ENCODE measurements at regions not wholly inside any gene's neighbourhood (a gene's known extent, or its start where the extent isn't known, plus 50 kb on each side); places are given as distances from the start of the nearest gene placed in this dataset.

- Histone ChIP-seq H3K9me3 (ENCODE audit: low read depth) (no peaks in the 10 kb centered on the region), H2AFZ (no peak overlapping the region), H3K4me3 (no peak overlapping the region), H3K4me2 (no peak overlapping the region), H3K27me3 (no peaks in the 10 kb centered on the region), H3K27ac (no peak overlapping the region), H3K4me1 (ENCODE audit: insufficient read depth) (peaks cover 6% of the 10 kb centered on the region), H4K20me1 (ENCODE audit: insufficient read depth, poor library complexity, severe bottlenecking) (no peaks in the 10 kb centered on the region), H3K9me2 (replicated peaks; ENCODE audit: insufficient read depth) (no peaks in the 10 kb centered on the region), H3K36me3 (replicated peaks; ENCODE audit: insufficient read depth, low read depth) (no peaks in the 10 kb centered on the region), H3K79me2 (no peaks in the 10 kb centered on the region)
- TF ChIP-seq EZH2 (IDR thresholded peaks at IDR 0.05; ENCODE audit: borderline replicate concordance): no peak
- no peak for TF ChIP-seq EZH2phosphoT487 (IDR thresholded peaks at IDR 0.05; ENCODE audit: low read depth, severe bottlenecking, unreplicated experiment)
- TF ChIP-seq, protein P1, sequence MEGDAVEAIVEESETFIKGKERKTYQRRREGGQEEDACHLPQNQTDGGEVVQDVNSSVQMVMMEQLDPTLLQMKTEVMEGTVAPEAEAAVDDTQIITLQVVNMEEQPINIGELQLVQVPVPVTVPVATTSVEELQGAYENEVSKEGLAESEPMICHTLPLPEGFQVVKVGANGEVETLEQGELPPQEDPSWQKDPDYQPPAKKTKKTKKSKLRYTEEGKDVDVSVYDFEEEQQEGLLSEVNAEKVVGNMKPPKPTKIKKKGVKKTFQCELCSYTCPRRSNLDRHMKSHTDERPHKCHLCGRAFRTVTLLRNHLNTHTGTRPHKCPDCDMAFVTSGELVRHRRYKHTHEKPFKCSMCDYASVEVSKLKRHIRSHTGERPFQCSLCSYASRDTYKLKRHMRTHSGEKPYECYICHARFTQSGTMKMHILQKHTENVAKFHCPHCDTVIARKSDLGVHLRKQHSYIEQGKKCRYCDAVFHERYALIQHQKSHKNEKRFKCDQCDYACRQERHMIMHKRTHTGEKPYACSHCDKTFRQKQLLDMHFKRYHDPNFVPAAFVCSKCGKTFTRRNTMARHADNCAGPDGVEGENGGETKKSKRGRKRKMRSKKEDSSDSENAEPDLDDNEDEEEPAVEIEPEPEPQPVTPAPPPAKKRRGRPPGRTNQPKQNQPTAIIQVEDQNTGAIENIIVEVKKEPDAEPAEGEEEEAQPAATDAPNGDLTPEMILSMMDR (IDR thresholded peaks at IDR 0.05; ENCODE audit: poor library complexity): no peak
- WGBS (ENCODE audit: low lambda C conversion rate, missing lambda C conversion rate): 97% methylated on average over 1 of the region's 1 CpG
- DNase-seq (ENCODE audit: low spot score): no peak
Measured at GRCh38 chr2:217415316-217415715, 555.5 kb upstream of the TNP1 start.

- no peak overlapping the region for H3K4me2 ChIP-seq
- WGBS (ENCODE audit: low lambda C conversion rate, missing lambda C conversion rate): 57% methylated on average over 4 of the region's 4 CpGs
Measured at GRCh38 chr2:217414429-217414828, 554.6 kb upstream of the TNP1 start.

DNA sequence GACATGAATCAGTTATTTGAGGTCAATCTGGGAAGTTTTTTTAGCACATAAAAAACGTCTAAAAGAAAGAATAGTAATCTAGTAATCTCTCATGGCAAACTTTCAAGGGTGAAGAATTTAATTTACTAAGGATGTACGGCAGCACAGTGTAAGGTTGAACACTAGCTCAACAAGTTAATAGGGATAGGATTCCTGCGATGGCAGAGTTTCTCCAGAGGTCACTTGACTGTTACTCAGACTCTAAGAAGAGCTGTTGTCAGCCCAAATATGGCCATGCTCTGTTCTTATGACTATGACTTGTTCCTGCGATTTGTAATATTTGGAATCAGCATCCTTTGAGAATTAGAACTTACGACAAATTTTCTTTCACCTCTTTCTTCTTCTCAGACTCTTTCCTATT is 553.3 kb upstream of the TNP1 start:
- no peak overlapping the region for H2AFZ ChIP-seq
- TF ChIP-seq EZH2phosphoT487 (IDR thresholded peaks at IDR 0.05; ENCODE audit: low read depth, severe bottlenecking, unreplicated experiment): no peak
- 84% methylated on average over 5 of the region's 5 CpGs for WGBS (ENCODE audit: low lambda C conversion rate, missing lambda C conversion rate)

More at GRCh38 chr2:217414429-217414828, 554.6 kb upstream of the TNP1 start:
- Histone ChIP-seq H3K27ac (no peak overlapping the region), H3K36me3 (replicated peaks; ENCODE audit: insufficient read depth, low read depth) (no peaks in the 10 kb centered on the region), H3K27me3 (no peaks in the 10 kb centered on the region), H2AFZ (no peak overlapping the region), H3K79me2 (no peaks in the 10 kb centered on the region), H3K4me1 (ENCODE audit: insufficient read depth) (peaks cover 4% of the 10 kb centered on the region), H3K9me3 (ENCODE audit: low read depth) (no peaks in the 10 kb centered on the region), H4K20me1 (ENCODE audit: insufficient read depth, poor library complexity, severe bottlenecking) (no peaks in the 10 kb centered on the region), H3K9me2 (replicated peaks; ENCODE audit: insufficient read depth) (no peaks in the 10 kb centered on the region), H3K4me3 (no peak overlapping the region)
- no peak for DNase-seq (ENCODE audit: low spot score)
- no peak for TF ChIP-seq EZH2phosphoT487 (IDR thresholded peaks at IDR 0.05; ENCODE audit: low read depth, severe bottlenecking, unreplicated experiment)

GRCh38 chr2:217412721-217413120 is 552.9 kb upstream of the TNP1 start:
- no peaks in the 10 kb centered on the region for H3K27me3 ChIP-seq
- no peak overlapping the region for H3K4me2 ChIP-seq
- H3K27ac ChIP-seq: no peak overlapping the region
- H4K20me1 ChIP-seq (ENCODE audit: insufficient read depth, poor library complexity, severe bottlenecking): no peaks in the 10 kb centered on the region
- H2AFZ ChIP-seq: no peak overlapping the region
- no peaks in the 10 kb centered on the region for H3K9me3 ChIP-seq (ENCODE audit: low read depth)
- H3K4me1 ChIP-seq (ENCODE audit: insufficient read depth): peaks cover 4% of the 10 kb centered on the region
- no peaks in the 10 kb centered on the region for H3K36me3 ChIP-seq (replicated peaks; ENCODE audit: insufficient read depth, low read depth)
- DNase-seq (ENCODE audit: low spot score): no peak
- H3K9me2 ChIP-seq (replicated peaks; ENCODE audit: insufficient read depth): no peaks in the 10 kb centered on the region
- H3K79me2 ChIP-seq: no peaks in the 10 kb centered on the region
- TF ChIP-seq, protein P1 (IDR thresholded peaks at IDR 0.05; ENCODE audit: poor library complexity): no peak
- TF ChIP-seq EZH2phosphoT487 (IDR thresholded peaks at IDR 0.05; ENCODE audit: low read depth, severe bottlenecking, unreplicated experiment) (no peak), EZH2 (IDR thresholded peaks at IDR 0.05; ENCODE audit: borderline replicate concordance) (no peak)
- H3K4me3 ChIP-seq: no peak overlapping the region
- WGBS (ENCODE audit: low lambda C conversion rate, missing lambda C conversion rate): 56% methylated on average over 4 of the region's 4 CpGs

More for the DNA sequence above, 553.3 kb upstream of the TNP1 start:
- H3K9me3 ChIP-seq (ENCODE audit: low read depth): no peaks in the 10 kb centered on the region
- no peaks in the 10 kb centered on the region for H3K79me2 ChIP-seq
- no peaks in the 10 kb centered on the region for H4K20me1 ChIP-seq (ENCODE audit: insufficient read depth, poor library complexity, severe bottlenecking)
- no peaks in the 10 kb centered on the region for H3K36me3 ChIP-seq (replicated peaks; ENCODE audit: insufficient read depth, low read depth)
- H3K27me3 ChIP-seq: no peaks in the 10 kb centered on the region
- DNase-seq (ENCODE audit: low spot score): no peak
- H3K4me3 ChIP-seq: no peak overlapping the region
- H3K4me2 ChIP-seq: no peak overlapping the region
- H3K9me2 ChIP-seq (replicated peaks; ENCODE audit: insufficient read depth): no peaks in the 10 kb centered on the region
- no peak overlapping the region for H3K27ac ChIP-seq
- peaks cover 4% of the 10 kb centered on the region for H3K4me1 ChIP-seq (ENCODE audit: insufficient read depth)
